ENCODE measurements at regions not wholly inside any gene's neighbourhood (a gene's known extent, or its start where the extent isn't known, plus 50 kb on each side); places are given as distances from the start of the nearest gene placed in this dataset.

GRCh38 chr7:15891151-15891881 lies 204.8 kb upstream of the MEOX2 start:
- DNase-seq, result no peak

GRCh38 chr7:15889507-15889906 lies 203.0 kb upstream of the MEOX2 start:
- DNase-seq, result peak; percentile 35

GRCh38 chr7:15888090-15888489 lies 201.6 kb upstream of the MEOX2 start:
- DNase-seq, result no peak

- DNase-seq, result no peak
These were observed 200.1 kb upstream of the MEOX2 start for GRCh38 chr7:15886626-15887025.

GRCh38 chr7:15885678-15886077 lies 199.2 kb upstream of the MEOX2 start:
- DNase-seq, result peak; percentile 12

GRCh38 chr7:15874774-15875173 lies 188.3 kb upstream of the MEOX2 start:
- DNase-seq, result no peak

GRCh38 chr7:15870347-15870746 lies 183.9 kb upstream of the MEOX2 start:
- no peak for DNase-seq

- DNase-seq, result no peak
These were observed 181.0 kb upstream of the MEOX2 start for GRCh38 chr7:15867441-15867840.

GRCh38 chr7:15866753-15867152 lies 180.3 kb upstream of the MEOX2 start:
- no peak for DNase-seq

- DNase-seq, result no peak
These were observed 178.1 kb upstream of the MEOX2 start for GRCh38 chr7:15864626-15864991.

- DNase-seq, result no peak
These were observed 177.6 kb upstream of the MEOX2 start for GRCh38 chr7:15863951-15864625.

GRCh38 chr7:15862781-15863165 lies 176.3 kb upstream of the MEOX2 start:
- DNase-seq, result no peak

GRCh38 chr7:15862016-15862780 lies 175.7 kb upstream of the MEOX2 start:
- DNase-seq, result no peak

- no peak for DNase-seq
These were observed 173.9 kb upstream of the MEOX2 start for GRCh38 chr7:15860264-15860949.

GRCh38 chr7:15857026-15857425 lies 170.5 kb upstream of the MEOX2 start:
- no peak for DNase-seq

GRCh38 chr7:15856311-15856710 lies 169.8 kb upstream of the MEOX2 start:
- no peak for DNase-seq

- no peak for DNase-seq
These were observed 169.1 kb upstream of the MEOX2 start for GRCh38 chr7:15855525-15856109.

- peak; percentile 4 for DNase-seq
These were observed 168.5 kb upstream of the MEOX2 start for GRCh38 chr7:15854841-15855524.

GRCh38 chr7:15853832-15854470 lies 167.5 kb upstream of the MEOX2 start:
- DNase-seq, result no peak

- DNase-seq, result no peak
These were observed 164.7 kb upstream of the MEOX2 start for GRCh38 chr7:15851201-15851600.

- DNase-seq, result no peak
These were observed 162.4 kb upstream of the MEOX2 start for GRCh38 chr7:15848901-15849300.

- DNase-seq, result peak; percentile 51
These were observed 161.9 kb upstream of the MEOX2 start for GRCh38 chr7:15848362-15848761.

Data from hematopoietic multipotent progenitor cell treated with erythropoietin and hydrocortisone succinate and interleukin-3 and kit ligand, for 6 days (in vitro differentiated cells).